ENCODE measurements at regions not wholly inside any gene's neighbourhood (a gene's known extent, or its start where the extent isn't known, plus 50 kb on each side); places are given as distances from the start of the nearest gene placed in this dataset.

DNA sequence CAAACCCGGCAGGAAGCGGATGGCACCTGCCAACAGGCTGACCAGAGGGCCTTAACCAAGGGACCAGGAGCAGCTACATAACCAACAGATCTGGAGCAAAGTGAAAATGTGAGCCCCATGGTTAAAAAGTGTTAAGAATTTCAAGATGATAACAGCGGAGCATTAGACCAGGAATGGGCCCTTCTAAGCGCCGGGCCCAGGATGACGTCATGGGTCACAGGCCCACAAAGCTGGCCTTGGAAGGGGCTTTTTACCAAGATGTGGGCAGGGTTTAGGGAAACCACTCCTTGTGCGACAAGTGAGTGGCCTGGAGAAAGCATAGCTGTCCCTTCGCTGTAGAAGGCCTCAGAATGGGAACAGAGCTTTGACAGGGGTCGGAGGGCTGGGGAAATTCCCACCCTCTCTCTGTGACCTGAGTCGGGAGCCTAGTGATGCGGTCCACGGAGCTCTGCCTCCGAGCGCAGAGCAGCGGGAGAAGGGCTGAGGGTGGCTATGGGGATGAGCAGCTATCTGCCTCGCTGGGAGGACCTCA is 84.4 kb upstream of the RPL38 start:
- intact Hi-C loops (cut with micrococcal nuclease): no loop called here
- DNase-seq (ENCODE audit: unreplicated experiment): no peak
- Mint-ChIP-seq H3K9me3 (ENCODE audit: unreplicated experiment) (no peaks in the 10 kb centered on the region), H3K4me3 (ENCODE audit: unreplicated experiment) (no peak overlapping the region), H3K4me1 (ENCODE audit: insufficient read depth, unreplicated experiment) (no peaks in the 10 kb centered on the region), H3K27me3 (ENCODE audit: insufficient read depth, unreplicated experiment) (peaks cover 81% of the 10 kb centered on the region), H3K27ac (ENCODE audit: low read depth, unreplicated experiment) (no peak overlapping the region), H3K36me3 (ENCODE audit: insufficient read depth, unreplicated experiment) (no peaks in the 10 kb centered on the region)
- TF ChIP-seq, protein P1, sequence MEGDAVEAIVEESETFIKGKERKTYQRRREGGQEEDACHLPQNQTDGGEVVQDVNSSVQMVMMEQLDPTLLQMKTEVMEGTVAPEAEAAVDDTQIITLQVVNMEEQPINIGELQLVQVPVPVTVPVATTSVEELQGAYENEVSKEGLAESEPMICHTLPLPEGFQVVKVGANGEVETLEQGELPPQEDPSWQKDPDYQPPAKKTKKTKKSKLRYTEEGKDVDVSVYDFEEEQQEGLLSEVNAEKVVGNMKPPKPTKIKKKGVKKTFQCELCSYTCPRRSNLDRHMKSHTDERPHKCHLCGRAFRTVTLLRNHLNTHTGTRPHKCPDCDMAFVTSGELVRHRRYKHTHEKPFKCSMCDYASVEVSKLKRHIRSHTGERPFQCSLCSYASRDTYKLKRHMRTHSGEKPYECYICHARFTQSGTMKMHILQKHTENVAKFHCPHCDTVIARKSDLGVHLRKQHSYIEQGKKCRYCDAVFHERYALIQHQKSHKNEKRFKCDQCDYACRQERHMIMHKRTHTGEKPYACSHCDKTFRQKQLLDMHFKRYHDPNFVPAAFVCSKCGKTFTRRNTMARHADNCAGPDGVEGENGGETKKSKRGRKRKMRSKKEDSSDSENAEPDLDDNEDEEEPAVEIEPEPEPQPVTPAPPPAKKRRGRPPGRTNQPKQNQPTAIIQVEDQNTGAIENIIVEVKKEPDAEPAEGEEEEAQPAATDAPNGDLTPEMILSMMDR (IDR thresholded peaks at IDR 0.05; ENCODE audit: unreplicated experiment): no peak
- POLR2A ChIA-PET: no interaction called here
- no TSS peak for BruUV-seq (replicated peaks)
- CTCF ChIA-PET: no interaction called here

DNA sequence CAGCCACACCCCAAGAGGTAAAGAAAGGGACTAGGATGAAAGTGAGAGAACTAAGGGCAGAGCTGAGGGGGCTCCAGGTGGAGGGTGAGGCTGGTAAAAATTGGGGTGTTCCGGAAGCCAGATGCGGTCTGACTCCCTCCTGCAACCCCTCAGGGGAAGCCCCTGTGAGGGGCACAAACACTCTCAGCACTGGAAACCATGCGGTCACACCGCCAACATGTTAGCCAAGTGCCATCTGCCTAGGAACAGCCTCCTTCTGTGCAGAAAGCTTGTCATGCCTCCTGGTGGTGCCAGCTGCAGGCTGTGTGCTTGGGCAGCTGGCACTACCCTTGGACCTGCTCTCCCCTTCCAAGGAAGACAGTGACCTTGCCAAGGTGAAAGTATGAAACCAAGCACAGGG is 83.5 kb upstream of the RPL38 start:
- ChIA-PET POLR2A (no interaction called here), CTCF (no interaction called here)
- BruUV-seq (replicated peaks): no TSS peak

DNA sequence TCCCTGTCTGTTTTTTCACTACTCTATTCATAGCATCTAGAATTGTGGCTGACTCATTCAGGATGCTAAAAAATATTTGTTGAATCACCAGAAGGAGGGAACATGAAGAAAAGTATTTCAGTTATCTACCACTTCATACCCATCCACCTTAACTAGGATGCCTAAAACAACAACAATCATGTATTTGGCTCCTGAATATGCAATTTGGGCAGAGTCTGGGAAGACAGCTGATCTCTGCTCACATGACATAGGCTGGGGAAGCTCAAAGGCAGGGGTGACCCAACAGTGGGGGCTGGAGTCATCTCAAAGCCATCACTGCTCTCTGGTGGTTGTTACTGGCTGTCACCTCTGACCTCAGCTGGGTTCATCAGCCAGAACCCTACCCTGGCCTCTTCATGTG is 80.1 kb upstream of the RPL38 start:
- CTCF ChIA-PET: no interaction called here

More for the DNA sequence above, 83.5 kb upstream of the RPL38 start:
- DNase-seq (ENCODE audit: unreplicated experiment): no peak
- Mint-ChIP-seq H3K27ac (ENCODE audit: low read depth, unreplicated experiment) (no peak overlapping the region), H3K27me3 (ENCODE audit: insufficient read depth, unreplicated experiment) (peaks cover 86% of the 10 kb centered on the region), H3K9me3 (ENCODE audit: unreplicated experiment) (no peaks in the 10 kb centered on the region), H3K36me3 (ENCODE audit: insufficient read depth, unreplicated experiment) (no peaks in the 10 kb centered on the region), H3K4me1 (ENCODE audit: insufficient read depth, unreplicated experiment) (no peaks in the 10 kb centered on the region), H3K4me3 (ENCODE audit: unreplicated experiment) (no peak overlapping the region)
- TF ChIP-seq, protein P1 (IDR thresholded peaks at IDR 0.05; ENCODE audit: unreplicated experiment): no peak
- intact Hi-C loops (cut with micrococcal nuclease): no loop called here

DNA sequence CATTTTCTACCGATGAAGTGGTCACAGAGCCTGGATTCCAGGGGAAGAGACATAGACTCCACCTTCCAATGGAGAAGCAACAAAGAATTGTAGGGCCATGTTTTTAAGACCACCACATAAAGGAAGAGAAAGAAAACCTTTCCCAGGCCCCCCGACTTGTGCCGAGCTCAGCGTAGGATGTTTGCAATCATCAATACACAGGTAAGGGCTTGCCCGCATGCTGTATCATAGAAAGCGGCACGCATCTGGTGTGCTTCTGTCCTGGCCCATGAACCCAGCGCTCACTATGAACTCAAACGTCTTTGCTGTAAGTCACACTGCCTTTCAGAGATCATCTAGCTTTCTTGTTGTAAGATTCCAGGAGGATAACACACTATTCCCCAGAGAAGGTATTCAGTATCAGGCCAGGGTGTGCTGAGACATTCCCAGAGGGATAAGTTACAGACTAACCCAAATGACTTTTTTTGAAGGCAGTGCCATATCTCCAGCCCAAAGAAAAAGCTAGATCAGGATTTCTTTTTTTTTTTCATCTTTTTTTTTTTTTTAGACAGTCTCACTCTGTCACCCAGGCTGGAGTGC is 79.5 kb upstream of the RPL38 start:
- DNase-seq (ENCODE audit: unreplicated experiment): no peak
- no TSS peak for BruUV-seq (replicated peaks)
- Mint-ChIP-seq H3K36me3 (ENCODE audit: insufficient read depth, unreplicated experiment) (no peaks in the 10 kb centered on the region), H3K27ac (ENCODE audit: low read depth, unreplicated experiment) (no peak overlapping the region), H3K4me1 (ENCODE audit: insufficient read depth, unreplicated experiment) (no peaks in the 10 kb centered on the region), H3K27me3 (ENCODE audit: insufficient read depth, unreplicated experiment) (peaks cover 89% of the 10 kb centered on the region), H3K4me3 (ENCODE audit: unreplicated experiment) (no peak overlapping the region), H3K9me3 (ENCODE audit: unreplicated experiment) (no peaks in the 10 kb centered on the region)
- TF ChIP-seq, protein P1 (IDR thresholded peaks at IDR 0.05; ENCODE audit: unreplicated experiment): no peak
- ChIA-PET CTCF (interaction anchor here (0.7 kb wide), 1 partner anchor 64 kb away, joined by 3 read pairs; no protein-coding TSS in a partner anchor), POLR2A (interaction anchor here (0.7 kb wide), 1 partner anchor 1361 kb away, joined by 3 read pairs; no protein-coding TSS in a partner anchor)
- intact Hi-C loops (cut with micrococcal nuclease): no loop called here

More for the DNA sequence above, 80.1 kb upstream of the RPL38 start:
- Mint-ChIP-seq H3K9me3 (ENCODE audit: unreplicated experiment) (no peaks in the 10 kb centered on the region), H3K27ac (ENCODE audit: low read depth, unreplicated experiment) (no peak overlapping the region), H3K27me3 (ENCODE audit: insufficient read depth, unreplicated experiment) (peaks cover 90% of the 10 kb centered on the region), H3K36me3 (ENCODE audit: insufficient read depth, unreplicated experiment) (no peaks in the 10 kb centered on the region), H3K4me1 (ENCODE audit: insufficient read depth, unreplicated experiment) (no peaks in the 10 kb centered on the region), H3K4me3 (ENCODE audit: unreplicated experiment) (no peak overlapping the region)
- POLR2A ChIA-PET: interaction anchor here (0.7 kb wide), 1 partner anchor 1362 kb away, joined by 3 read pairs; no protein-coding TSS in a partner anchor
- TF ChIP-seq, protein P1 (IDR thresholded peaks at IDR 0.05; ENCODE audit: unreplicated experiment): no peak
- intact Hi-C loops (cut with micrococcal nuclease): no loop called here
- BruUV-seq (replicated peaks): no TSS peak
- no peak for DNase-seq (ENCODE audit: unreplicated experiment)
